ENCODE measurements at regions not wholly inside any gene's neighbourhood (a gene's known extent, or its start where the extent isn't known, plus 50 kb on each side); places are given as distances from the start of the nearest gene placed in this dataset.

DNA sequence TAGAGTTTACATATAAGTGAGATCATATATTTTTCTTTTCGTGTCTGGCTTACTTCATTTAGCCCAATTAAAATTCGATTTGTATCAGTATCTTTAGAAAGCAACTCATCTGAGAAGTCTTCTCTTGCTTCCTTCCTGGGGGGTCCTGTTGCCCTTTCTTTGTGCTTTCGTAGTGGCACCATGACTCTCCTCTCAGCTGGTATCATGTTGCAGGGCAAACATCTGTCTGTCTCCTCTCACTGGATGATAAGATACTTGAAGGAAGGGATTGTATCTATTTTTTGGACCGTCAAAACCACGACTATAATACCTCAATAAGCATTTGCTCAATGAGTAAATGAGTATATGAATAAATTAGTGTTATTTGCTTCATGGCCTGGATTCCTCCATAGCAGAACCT is 382.5 kb upstream of the SORCS1 start:
- no peak for DNase-seq (ENCODE audit: low read depth in 2 of 2)
- no peaks in the 10 kb centered on the region for H4K20me1 ChIP-seq (ENCODE audit: control insufficient read depth, extremely low read depth, insufficient read depth, low read length)
- no peak for TF ChIP-seq EZH2 (IDR thresholded peaks at IDR 0.05; ENCODE audit: low read length, missing control alignments)
- H3K9me3 ChIP-seq (ENCODE audit: control insufficient read depth, insufficient read depth, low read depth, low read length), result no peaks in the 10 kb centered on the region
- no peak overlapping the region for H2AFZ ChIP-seq (ENCODE audit: low read length)
- no peak overlapping the region for H3K27ac ChIP-seq (ENCODE audit: insufficient read depth, low read length)
- no peaks in the 10 kb centered on the region for H3K4me1 ChIP-seq (ENCODE audit: control insufficient read depth, extremely low read depth, insufficient read depth, low read length)
- H3K36me3 ChIP-seq (ENCODE audit: control insufficient read depth, insufficient read depth, low read length), result no peaks in the 10 kb centered on the region
- H3K27me3 ChIP-seq (ENCODE audit: control insufficient read depth, insufficient read depth, low read length), result no peaks in the 10 kb centered on the region
- no peaks in the 10 kb centered on the region for H3K79me2 ChIP-seq (ENCODE audit: control insufficient read depth, insufficient read depth, low read length)
- no peak overlapping the region for H3K4me2 ChIP-seq (ENCODE audit: extremely low read depth, insufficient read depth, low read length)
- H3K4me3 ChIP-seq (replicated peaks in 1 of 4; ENCODE audit: control extremely low read depth in 1 of 4, insufficient read depth in 1 of 4, low read depth in 3 of 4, low read length in 4 of 4), result no peak overlapping the region
- no peak overlapping the region for H3K9ac ChIP-seq (ENCODE audit: insufficient read depth, low read length)

DNA sequence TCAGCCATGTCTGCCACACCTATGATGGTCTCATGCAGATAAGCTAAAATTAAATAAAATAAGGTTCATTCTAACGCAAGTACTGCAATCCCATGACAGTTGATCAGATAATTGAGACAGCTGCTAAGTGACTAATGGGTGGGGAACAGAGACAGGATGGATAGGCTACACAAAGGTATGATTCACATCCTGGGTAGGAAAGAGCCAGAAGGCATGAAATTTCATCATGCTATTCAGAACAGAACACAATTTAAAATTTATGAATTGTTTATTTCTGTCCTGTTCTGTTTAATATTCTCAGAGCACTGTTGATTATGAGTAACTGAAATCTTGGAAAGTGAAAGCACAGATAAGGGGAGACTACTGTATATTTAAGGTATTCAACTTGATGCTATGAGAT is 381.8 kb upstream of the SORCS1 start:
- no peaks in the 10 kb centered on the region for H3K36me3 ChIP-seq (ENCODE audit: control insufficient read depth, insufficient read depth, low read length)
- no peak overlapping the region for H3K4me3 ChIP-seq (replicated peaks in 1 of 4; ENCODE audit: control extremely low read depth in 1 of 4, insufficient read depth in 1 of 4, low read depth in 3 of 4, low read length in 4 of 4)
- no peak overlapping the region for H3K27ac ChIP-seq (ENCODE audit: insufficient read depth, low read length)
- H3K9me3 ChIP-seq (ENCODE audit: control insufficient read depth, insufficient read depth, low read depth, low read length), result no peaks in the 10 kb centered on the region
- H3K27me3 ChIP-seq (ENCODE audit: control insufficient read depth, insufficient read depth, low read length), result no peaks in the 10 kb centered on the region
- H3K9ac ChIP-seq (ENCODE audit: insufficient read depth, low read length), result no peak overlapping the region
- no peaks in the 10 kb centered on the region for H4K20me1 ChIP-seq (ENCODE audit: control insufficient read depth, extremely low read depth, insufficient read depth, low read length)
- peak; percentile 44 to 58 for DNase-seq (ENCODE audit: low read depth in 2 of 2)
- TF ChIP-seq EZH2 (IDR thresholded peaks at IDR 0.05; ENCODE audit: low read length, missing control alignments), result no peak
- TF ChIP-seq, protein P1, sequence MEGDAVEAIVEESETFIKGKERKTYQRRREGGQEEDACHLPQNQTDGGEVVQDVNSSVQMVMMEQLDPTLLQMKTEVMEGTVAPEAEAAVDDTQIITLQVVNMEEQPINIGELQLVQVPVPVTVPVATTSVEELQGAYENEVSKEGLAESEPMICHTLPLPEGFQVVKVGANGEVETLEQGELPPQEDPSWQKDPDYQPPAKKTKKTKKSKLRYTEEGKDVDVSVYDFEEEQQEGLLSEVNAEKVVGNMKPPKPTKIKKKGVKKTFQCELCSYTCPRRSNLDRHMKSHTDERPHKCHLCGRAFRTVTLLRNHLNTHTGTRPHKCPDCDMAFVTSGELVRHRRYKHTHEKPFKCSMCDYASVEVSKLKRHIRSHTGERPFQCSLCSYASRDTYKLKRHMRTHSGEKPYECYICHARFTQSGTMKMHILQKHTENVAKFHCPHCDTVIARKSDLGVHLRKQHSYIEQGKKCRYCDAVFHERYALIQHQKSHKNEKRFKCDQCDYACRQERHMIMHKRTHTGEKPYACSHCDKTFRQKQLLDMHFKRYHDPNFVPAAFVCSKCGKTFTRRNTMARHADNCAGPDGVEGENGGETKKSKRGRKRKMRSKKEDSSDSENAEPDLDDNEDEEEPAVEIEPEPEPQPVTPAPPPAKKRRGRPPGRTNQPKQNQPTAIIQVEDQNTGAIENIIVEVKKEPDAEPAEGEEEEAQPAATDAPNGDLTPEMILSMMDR (conservative IDR thresholded peaks at IDR 0.05 in 1 of 2, IDR thresholded peaks at IDR 0.05 in 1 of 2; ENCODE audit: low read depth in 1 of 2, low read length in 2 of 2), result no peak
- no peak overlapping the region for H3K4me2 ChIP-seq (ENCODE audit: extremely low read depth, insufficient read depth, low read length)
- no peaks in the 10 kb centered on the region for H3K79me2 ChIP-seq (ENCODE audit: control insufficient read depth, insufficient read depth, low read length)
- H2AFZ ChIP-seq (ENCODE audit: low read length), result no peak overlapping the region
- no peaks in the 10 kb centered on the region for H3K4me1 ChIP-seq (ENCODE audit: control insufficient read depth, extremely low read depth, insufficient read depth, low read length)

DNA sequence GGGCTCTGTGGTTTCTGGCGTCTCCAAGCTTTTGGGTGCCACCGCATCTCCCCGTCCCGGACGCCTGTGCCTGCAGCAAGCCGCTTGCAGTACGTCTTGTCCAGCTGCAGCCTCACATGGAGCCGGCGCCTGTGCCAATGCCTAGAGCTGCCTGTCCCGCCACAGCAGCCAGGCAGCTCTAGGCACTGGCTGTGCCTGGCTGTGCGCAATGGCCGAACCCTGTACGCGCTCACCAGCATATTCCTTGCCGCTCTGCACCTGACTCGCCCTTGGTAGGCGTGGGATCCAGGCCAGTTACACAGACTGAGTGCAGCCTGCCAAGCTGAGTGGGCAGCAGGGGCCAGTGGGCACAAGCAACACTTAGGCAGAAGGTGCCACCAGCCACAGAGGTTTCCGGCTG is 381.2 kb upstream of the SORCS1 start:
- H3K36me3 ChIP-seq (ENCODE audit: control insufficient read depth, insufficient read depth, low read length), result no peaks in the 10 kb centered on the region
- no peak overlapping the region for H3K4me2 ChIP-seq (ENCODE audit: extremely low read depth, insufficient read depth, low read length)
- no peaks in the 10 kb centered on the region for H3K9me3 ChIP-seq (ENCODE audit: control insufficient read depth, insufficient read depth, low read depth, low read length)
- H3K4me3 ChIP-seq (replicated peaks in 1 of 4; ENCODE audit: control extremely low read depth in 1 of 4, insufficient read depth in 1 of 4, low read depth in 3 of 4, low read length in 4 of 4), result no peak overlapping the region
- H3K79me2 ChIP-seq (ENCODE audit: control insufficient read depth, insufficient read depth, low read length), result no peaks in the 10 kb centered on the region
- no peak overlapping the region for H3K9ac ChIP-seq (ENCODE audit: insufficient read depth, low read length)
- no peak for DNase-seq (ENCODE audit: low read depth in 2 of 2)
- no peaks in the 10 kb centered on the region for H3K4me1 ChIP-seq (ENCODE audit: control insufficient read depth, extremely low read depth, insufficient read depth, low read length)
- H4K20me1 ChIP-seq (ENCODE audit: control insufficient read depth, extremely low read depth, insufficient read depth, low read length), result no peaks in the 10 kb centered on the region
- no peak overlapping the region for H3K27ac ChIP-seq (ENCODE audit: insufficient read depth, low read length)
- H2AFZ ChIP-seq (ENCODE audit: low read length), result no peak overlapping the region
- H3K27me3 ChIP-seq (ENCODE audit: control insufficient read depth, insufficient read depth, low read length), result no peaks in the 10 kb centered on the region
- TF ChIP-seq, protein P1 (conservative IDR thresholded peaks at IDR 0.05 in 1 of 2, IDR thresholded peaks at IDR 0.05 in 1 of 2; ENCODE audit: low read depth in 1 of 2, low read length in 2 of 2), result no peak

Data from fibroblast of lung (primary cell).